ENCODE measurements at regions not wholly inside any gene's neighbourhood (a gene's known extent, or its start where the extent isn't known, plus 50 kb on each side); places are given as distances from the start of the nearest gene placed in this dataset.

DNA sequence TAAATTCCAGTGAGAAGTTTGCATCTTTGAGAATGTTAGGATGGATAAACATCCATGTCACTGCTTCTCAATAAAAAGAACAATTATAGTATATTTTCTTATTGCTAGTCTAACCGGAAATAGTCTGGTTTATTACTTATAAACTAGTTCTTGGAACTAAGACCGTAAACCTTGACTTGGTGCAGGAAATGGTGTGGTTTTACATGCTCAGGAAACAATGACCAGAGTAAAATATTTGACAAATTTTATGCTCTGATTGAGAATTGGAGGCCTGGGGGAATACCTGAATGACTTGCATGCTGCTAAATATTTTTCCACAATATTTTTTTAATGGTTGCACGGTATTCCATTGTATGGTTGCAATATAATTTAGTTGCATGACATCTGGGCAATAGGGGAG lies 76.3 kb downstream of the XCL2 start:
- no peak for TF ChIP-seq CBX8 (IDR thresholded peaks at IDR 0.05; ENCODE audit: borderline replicate concordance, low read depth, low read length)
- no peak for TF ChIP-seq HDAC2 (IDR thresholded peaks at IDR 0.05; ENCODE audit: borderline replicate concordance in 1 of 2, low read depth in 2 of 2, low read length in 2 of 2)
- TF ChIP-seq POLR2A (IDR thresholded peaks at IDR 0.05; ENCODE audit: control extremely low read depth in 1 of 2, low read depth in 2 of 2, low read length in 2 of 2), result no peak
- no peak for TF ChIP-seq YY1 (IDR thresholded peaks at IDR 0.05; ENCODE audit: low read depth, low read length)
- TF ChIP-seq POLR2AphosphoS5 (IDR thresholded peaks at IDR 0.05; ENCODE audit: low read depth, low read length), result no peak
- no peak for TF ChIP-seq JUN (IDR thresholded peaks at IDR 0.05; ENCODE audit: low read depth, low read length)
- TF ChIP-seq, protein P1, sequence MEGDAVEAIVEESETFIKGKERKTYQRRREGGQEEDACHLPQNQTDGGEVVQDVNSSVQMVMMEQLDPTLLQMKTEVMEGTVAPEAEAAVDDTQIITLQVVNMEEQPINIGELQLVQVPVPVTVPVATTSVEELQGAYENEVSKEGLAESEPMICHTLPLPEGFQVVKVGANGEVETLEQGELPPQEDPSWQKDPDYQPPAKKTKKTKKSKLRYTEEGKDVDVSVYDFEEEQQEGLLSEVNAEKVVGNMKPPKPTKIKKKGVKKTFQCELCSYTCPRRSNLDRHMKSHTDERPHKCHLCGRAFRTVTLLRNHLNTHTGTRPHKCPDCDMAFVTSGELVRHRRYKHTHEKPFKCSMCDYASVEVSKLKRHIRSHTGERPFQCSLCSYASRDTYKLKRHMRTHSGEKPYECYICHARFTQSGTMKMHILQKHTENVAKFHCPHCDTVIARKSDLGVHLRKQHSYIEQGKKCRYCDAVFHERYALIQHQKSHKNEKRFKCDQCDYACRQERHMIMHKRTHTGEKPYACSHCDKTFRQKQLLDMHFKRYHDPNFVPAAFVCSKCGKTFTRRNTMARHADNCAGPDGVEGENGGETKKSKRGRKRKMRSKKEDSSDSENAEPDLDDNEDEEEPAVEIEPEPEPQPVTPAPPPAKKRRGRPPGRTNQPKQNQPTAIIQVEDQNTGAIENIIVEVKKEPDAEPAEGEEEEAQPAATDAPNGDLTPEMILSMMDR (IDR thresholded peaks at IDR 0.05; ENCODE audit: control extremely low read depth in 1 of 3, insufficient read depth in 1 of 3, low read depth in 1 of 3, low read length in 3 of 3), result no peak
- no peak for TF ChIP-seq GABPA (IDR thresholded peaks at IDR 0.05; ENCODE audit: borderline replicate concordance, insufficient read depth, low read length)

Data from H1 (cell line).